ENCODE measurements at regions not wholly inside any gene's neighbourhood (a gene's known extent, or its start where the extent isn't known, plus 50 kb on each side); places are given as distances from the start of the nearest gene placed in this dataset.

- ChIA-PET POLR2A (no interaction called here), CTCF (no interaction called here)
- Histone ChIP-seq H3K36me3 (ENCODE audit: control insufficient read depth, insufficient read depth, low read length) (no peaks in the 10 kb centered on the region), H3K4me3 (ENCODE audit: low read depth in 2 of 2, low read length in 2 of 2) (no peak overlapping the region), H3K27me3 (ENCODE audit: control insufficient read depth, insufficient read depth, low read length) (no peaks in the 10 kb centered on the region), H3K4me1 (ENCODE audit: control insufficient read depth, insufficient read depth, low read length) (peaks cover 11% of the 10 kb centered on the region), H3K27ac (ENCODE audit: low read length) (no peak overlapping the region), H3K9me3 (ENCODE audit: control insufficient read depth, insufficient read depth, low read depth, low read length) (no peaks in the 10 kb centered on the region)
- BruUV-seq (replicated peaks) = no TSS peak
- DNase-seq (ENCODE audit: low read depth, low spot score) = no peak
- in situ Hi-C loops (cut with HindIII; ENCODE audit: low pct_unique_long_range_greater_than_20kb, low sequenced_read_pairs) (no loop called here), intact Hi-C loops (cut with micrococcal nuclease; ENCODE audit: unreplicated experiment) (no loop called here)
- TF ChIP-seq CTCF (IDR thresholded peaks at IDR 0.05) = no peak
- no peak for TF ChIP-seq SIN3A (IDR thresholded peaks at IDR 0.05; ENCODE audit: borderline replicate concordance, insufficient read depth, low read depth, low read length)
- TF ChIP-seq POLR2AphosphoS5 (IDR thresholded peaks at IDR 0.05; ENCODE audit: low read depth, low read length) = no peak
- TF ChIP-seq TCF7L2 (IDR thresholded peaks at IDR 0.05; ENCODE audit: low read depth, low read length) = no peak
- TF ChIP-seq REST (IDR thresholded peaks at IDR 0.05; ENCODE audit: insufficient read depth in 1 of 2, low read depth in 2 of 2, low read length in 1 of 2) = no peak
- no peak for ATAC-seq
These were observed 505.8 kb downstream of the SHQ1 start for GRCh38 chr3:72342450-72342849.

GRCh38 chr3:72341920-72342319 lies 506.3 kb downstream of the SHQ1 start:
- H3K27ac ChIP-seq (ENCODE audit: low read length) = no peak overlapping the region
- ATAC-seq (no peak), DNase-seq (ENCODE audit: low read depth, low spot score) (no peak)
- H3K36me3 ChIP-seq (ENCODE audit: control insufficient read depth, insufficient read depth, low read length) = no peaks in the 10 kb centered on the region
- peaks cover 11% of the 10 kb centered on the region for H3K4me1 ChIP-seq (ENCODE audit: control insufficient read depth, insufficient read depth, low read length)
- no peak overlapping the region for H3K4me3 ChIP-seq (ENCODE audit: low read depth in 2 of 2, low read length in 2 of 2)
- in situ Hi-C loops (cut with HindIII; ENCODE audit: low pct_unique_long_range_greater_than_20kb, low sequenced_read_pairs) (no loop called here), intact Hi-C loops (cut with micrococcal nuclease; ENCODE audit: unreplicated experiment) (no loop called here)
- no peaks in the 10 kb centered on the region for H3K27me3 ChIP-seq (ENCODE audit: control insufficient read depth, insufficient read depth, low read length)
- no TSS peak for BruUV-seq (replicated peaks)
- ChIA-PET CTCF (no interaction called here), POLR2A (no interaction called here)
- TF ChIP-seq CTCF (IDR thresholded peaks at IDR 0.05) (no peak), REST (IDR thresholded peaks at IDR 0.05; ENCODE audit: insufficient read depth in 1 of 2, low read depth in 2 of 2, low read length in 1 of 2) (no peak), POLR2AphosphoS5 (IDR thresholded peaks at IDR 0.05; ENCODE audit: low read depth, low read length) (no peak), TCF7L2 (IDR thresholded peaks at IDR 0.05; ENCODE audit: low read depth, low read length) (no peak), SIN3A (IDR thresholded peaks at IDR 0.05; ENCODE audit: borderline replicate concordance, insufficient read depth, low read depth, low read length) (no peak)
- no peaks in the 10 kb centered on the region for H3K9me3 ChIP-seq (ENCODE audit: control insufficient read depth, insufficient read depth, low read depth, low read length)
